Fibroblast of pulmonary artery (primary cell): ENCODE measurements at regions not wholly inside any gene's neighbourhood (a gene's known extent, or its start where the extent isn't known, plus 50 kb on each side); places are given as distances from the start of the nearest gene placed in this dataset.

ENCODE experiments used
- DNase-seq: peaks from one replicate; pipeline ENCODE4 v3.0.0-alpha.2; 2010; ENCODE audit warnings: low read depth
- H3K4me3 ChIP-seq: replicated peaks from 2 replicates; pipeline ENCODE4 v1.5.1; 2011; ENCODE audit warnings: low read depth, mild to moderate bottlenecking, control low read depth, low read length, moderate library complexity
- CTCF ChIP-seq: IDR thresholded peaks from 2 replicates; pipeline ENCODE4 v1.5.1; 2011; ENCODE audit warnings: mild to moderate bottlenecking, control low read depth, low read length, inconsistent platforms; ENCODE audit errors: missing control alignments

GRCh38 chr14:98622208-98623051 is 649.6 kb downstream of the BCL11B start:
- TF ChIP-seq CTCF = no peak
- no peak for DNase-seq
- no peak overlapping the region for H3K4me3 ChIP-seq

DNA sequence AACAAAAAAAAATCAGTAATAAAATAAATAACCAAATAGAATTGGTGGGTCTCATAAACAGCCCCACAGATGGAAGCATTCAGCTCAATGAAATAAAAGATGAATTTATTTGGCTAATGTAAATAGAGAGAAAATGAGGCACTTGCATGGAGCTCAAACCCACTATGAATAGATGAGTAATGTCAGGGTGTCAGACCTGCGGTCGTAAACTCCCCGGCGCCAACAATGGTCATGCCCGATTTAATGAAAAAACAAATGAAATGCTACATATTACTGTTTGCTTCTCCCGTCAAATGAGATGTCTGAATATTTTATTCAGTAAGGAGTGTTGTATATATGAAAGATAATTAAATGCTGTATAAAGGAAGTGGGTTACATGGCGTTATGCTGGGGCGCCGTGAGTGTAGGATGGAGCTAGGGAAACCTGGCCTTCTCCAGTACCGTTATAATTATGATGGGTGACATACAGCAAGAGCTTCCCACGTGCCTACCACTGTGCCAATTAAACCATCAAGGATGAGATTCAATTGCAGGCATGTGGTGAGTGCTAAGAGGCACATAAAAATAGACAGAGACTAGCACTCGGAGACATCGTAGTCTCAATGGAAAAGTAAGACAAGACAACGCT is 648.1 kb downstream of the BCL11B start:
- DNase-seq = no peak
- TF ChIP-seq CTCF = no peak
- H3K4me3 ChIP-seq = no peak overlapping the region

DNA sequence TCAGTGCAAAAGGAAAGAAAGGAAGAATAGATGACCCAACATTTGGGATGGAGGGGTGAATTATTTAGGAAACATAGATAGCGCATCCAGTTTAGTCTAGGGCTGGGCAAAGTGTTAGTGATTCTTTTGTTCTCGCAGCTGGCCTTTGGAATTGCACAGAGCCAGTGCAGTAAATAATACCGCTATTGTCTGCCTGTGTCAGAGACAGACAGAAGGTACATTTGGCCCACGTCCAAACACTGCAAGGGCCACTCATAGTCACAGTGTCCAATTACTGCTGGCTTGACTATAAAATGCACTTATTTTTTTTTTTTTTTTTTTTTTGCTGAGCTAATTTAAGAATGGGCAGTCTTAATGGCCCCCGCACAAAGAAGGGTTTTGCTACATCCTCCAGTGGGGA is 638.6 kb downstream of the BCL11B start:
- no peak overlapping the region for H3K4me3 ChIP-seq
- no peak for TF ChIP-seq CTCF
- DNase-seq = no peak

- TF ChIP-seq CTCF = no peak
- H3K4me3 ChIP-seq = no peak overlapping the region
- no peak for DNase-seq
Measured at GRCh38 chr14:98634043-98634820, 637.8 kb downstream of the BCL11B start.

GRCh38 chr14:98638366-98638765 is 633.6 kb downstream of the BCL11B start:
- no peak for TF ChIP-seq CTCF

GRCh38 chr14:98647754-98648153 is 624.2 kb downstream of the BCL11B start:
- no peak for TF ChIP-seq CTCF
- DNase-seq = no peak

More at GRCh38 chr14:98638366-98638765, 633.6 kb downstream of the BCL11B start:
- no peak for DNase-seq
- H3K4me3 ChIP-seq = no peak overlapping the region

More at GRCh38 chr14:98647754-98648153, 624.2 kb downstream of the BCL11B start:
- no peak overlapping the region for H3K4me3 ChIP-seq
